ENCODE measurements at regions not wholly inside any gene's neighbourhood (a gene's known extent, or its start where the extent isn't known, plus 50 kb on each side); places are given as distances from the start of the nearest gene placed in this dataset.

DNA sequence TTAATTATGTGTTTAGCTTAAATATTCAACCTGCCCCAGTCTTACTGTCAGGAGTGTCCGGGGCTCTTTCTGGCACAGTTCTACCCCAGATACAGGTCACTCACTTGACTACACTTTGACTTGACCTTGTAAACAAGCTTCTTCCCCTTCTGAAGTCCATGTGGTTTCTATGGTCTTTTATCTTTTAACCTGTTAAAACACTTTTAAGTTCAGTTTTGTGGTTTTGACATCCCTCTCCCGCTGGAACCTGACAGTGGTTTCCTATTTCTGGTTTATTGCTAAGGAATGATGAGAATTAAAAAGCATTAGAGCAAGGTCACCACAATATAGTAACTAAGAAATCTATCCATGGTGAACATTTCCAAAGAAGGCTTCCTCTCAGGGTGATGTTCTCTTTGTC lies 300.1 kb downstream of the TMEM167A start:
- TF ChIP-seq, protein P1, sequence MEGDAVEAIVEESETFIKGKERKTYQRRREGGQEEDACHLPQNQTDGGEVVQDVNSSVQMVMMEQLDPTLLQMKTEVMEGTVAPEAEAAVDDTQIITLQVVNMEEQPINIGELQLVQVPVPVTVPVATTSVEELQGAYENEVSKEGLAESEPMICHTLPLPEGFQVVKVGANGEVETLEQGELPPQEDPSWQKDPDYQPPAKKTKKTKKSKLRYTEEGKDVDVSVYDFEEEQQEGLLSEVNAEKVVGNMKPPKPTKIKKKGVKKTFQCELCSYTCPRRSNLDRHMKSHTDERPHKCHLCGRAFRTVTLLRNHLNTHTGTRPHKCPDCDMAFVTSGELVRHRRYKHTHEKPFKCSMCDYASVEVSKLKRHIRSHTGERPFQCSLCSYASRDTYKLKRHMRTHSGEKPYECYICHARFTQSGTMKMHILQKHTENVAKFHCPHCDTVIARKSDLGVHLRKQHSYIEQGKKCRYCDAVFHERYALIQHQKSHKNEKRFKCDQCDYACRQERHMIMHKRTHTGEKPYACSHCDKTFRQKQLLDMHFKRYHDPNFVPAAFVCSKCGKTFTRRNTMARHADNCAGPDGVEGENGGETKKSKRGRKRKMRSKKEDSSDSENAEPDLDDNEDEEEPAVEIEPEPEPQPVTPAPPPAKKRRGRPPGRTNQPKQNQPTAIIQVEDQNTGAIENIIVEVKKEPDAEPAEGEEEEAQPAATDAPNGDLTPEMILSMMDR (IDR thresholded peaks at IDR 0.05; ENCODE audit: low read depth, low read length), result no peak
- DNase-seq (ENCODE audit: extremely low read depth, low read depth), result no peak

DNA sequence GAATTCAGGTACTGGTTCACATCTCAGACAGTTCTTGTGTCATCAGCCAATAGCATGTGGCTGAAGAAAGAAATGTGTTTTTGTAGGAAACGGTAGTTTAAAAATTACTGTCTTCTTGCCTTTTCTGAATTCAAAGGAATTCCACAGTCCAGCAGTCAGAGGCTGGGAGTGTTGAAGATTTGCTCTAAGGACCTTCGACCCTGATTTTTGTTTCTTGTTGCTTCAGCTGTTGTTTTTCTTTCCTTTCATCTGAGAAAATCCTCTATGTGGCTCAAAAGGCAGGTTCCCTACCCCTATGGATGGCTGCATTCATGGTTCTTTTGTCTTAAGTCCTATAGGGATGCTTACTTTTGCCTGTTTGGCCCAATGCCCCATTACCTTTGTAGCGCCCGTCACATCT lies 304.9 kb downstream of the TMEM167A start:
- no peak for DNase-seq (ENCODE audit: extremely low read depth, low read depth)
- TF ChIP-seq, protein P1 (IDR thresholded peaks at IDR 0.05; ENCODE audit: low read depth, low read length), result no peak

DNA sequence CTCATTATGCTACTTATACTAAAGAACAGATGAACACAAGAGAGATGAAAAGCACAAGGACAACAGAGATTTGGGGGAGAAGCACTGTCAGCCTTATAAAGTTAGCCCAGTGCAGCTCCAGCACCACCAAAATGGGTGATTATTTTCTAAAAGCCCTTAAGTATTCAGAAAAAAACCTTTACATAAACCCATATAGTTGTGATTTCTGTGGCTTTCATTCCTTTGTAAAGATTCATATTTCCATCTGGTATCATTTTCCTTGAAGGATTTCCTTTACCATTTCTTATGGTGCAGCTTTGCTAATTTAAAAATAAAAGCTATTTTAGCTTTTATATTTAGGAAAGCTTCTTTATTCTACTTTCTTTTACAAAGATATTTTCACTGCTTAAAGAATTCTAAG lies 311.0 kb downstream of the TMEM167A start:
- TF ChIP-seq, protein P1 (IDR thresholded peaks at IDR 0.05; ENCODE audit: low read depth, low read length), result no peak
- DNase-seq (ENCODE audit: extremely low read depth, low read depth), result no peak

DNA sequence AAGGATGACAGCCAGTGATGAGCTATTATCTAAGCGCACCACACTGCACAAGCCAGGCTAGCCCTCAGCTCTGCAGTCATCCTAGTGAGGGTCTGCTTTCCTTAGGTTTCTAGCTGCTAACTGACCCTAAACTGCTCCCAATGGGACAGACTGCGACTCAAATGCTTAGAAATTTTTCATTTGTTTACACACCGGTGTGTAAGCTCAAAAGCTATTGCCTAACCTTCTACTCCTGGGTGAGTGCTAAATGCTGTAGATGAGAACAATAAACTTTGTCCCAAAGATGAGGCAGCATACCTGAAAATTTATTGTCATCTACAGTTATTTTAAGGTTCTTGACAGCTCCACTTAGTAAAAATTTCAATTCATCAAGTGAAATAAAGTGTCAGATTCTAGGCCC lies 311.4 kb downstream of the TMEM167A start:
- no peak for DNase-seq (ENCODE audit: extremely low read depth, low read depth)
- TF ChIP-seq, protein P1 (IDR thresholded peaks at IDR 0.05; ENCODE audit: low read depth, low read length), result no peak

DNA sequence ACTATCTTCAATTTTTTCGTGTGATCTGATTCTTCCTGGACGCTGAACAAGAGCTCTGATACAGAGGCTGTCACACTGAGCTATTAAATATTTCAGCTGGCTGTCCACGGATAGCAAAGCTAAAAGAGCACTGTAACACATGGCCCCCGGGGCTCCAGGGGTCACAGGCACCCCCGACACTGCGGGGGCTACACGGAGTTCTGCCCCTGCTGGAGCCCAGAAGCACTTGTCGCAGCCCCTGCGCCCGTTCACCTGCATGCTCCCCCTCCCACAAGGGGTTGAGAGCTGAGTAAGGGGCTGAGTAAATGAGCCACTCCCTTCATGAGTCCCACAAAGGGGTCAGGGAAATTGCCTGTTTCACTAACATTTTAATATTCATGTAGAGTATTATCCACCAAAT lies 316.3 kb downstream of the TMEM167A start:
- TF ChIP-seq, protein P1 (IDR thresholded peaks at IDR 0.05; ENCODE audit: low read depth, low read length), result no peak

DNA sequence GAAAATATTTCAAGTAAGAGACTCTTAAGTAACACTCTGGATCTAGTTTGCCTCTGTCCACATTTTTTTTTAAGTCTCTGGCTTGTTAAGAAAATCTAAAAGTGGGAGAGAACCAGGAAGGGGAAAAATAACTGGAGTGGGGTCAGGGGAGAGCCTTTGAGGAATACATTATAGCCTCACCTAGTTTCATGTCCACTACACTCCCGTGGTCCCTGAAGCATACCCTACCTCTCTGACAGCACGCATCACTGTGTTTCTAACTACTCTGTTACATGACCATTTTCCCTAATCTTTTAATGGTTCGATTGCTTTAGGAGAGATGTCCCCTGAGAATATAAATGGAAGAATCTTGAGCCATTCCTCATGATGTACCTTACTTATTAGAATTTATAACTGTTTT lies 318.3 kb downstream of the TMEM167A start:
- DNase-seq (ENCODE audit: extremely low read depth, low read depth), result no peak
- TF ChIP-seq, protein P1 (IDR thresholded peaks at IDR 0.05; ENCODE audit: low read depth, low read length), result no peak

More for the DNA sequence above, 316.3 kb downstream of the TMEM167A start:
- no peak for DNase-seq (ENCODE audit: extremely low read depth, low read depth)

DNA sequence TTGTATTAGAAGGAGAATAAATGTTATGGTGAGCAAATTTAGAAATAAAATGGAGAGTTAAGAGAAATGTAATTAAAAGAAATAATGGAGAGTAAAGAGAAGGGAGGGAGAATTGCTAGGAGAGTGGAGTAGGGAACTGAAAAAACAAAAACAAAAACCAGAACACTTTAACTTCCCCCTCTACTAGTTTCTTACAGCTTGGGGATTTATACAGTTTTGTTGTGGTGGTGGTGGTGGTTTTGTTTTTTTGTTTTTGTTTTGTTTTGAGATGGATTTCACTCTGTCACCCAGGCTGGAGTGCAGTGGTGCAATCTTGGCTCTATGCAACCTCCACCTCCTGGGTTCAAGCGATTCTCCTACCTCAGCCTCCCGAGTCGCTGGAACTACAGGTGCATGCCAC lies 322.4 kb downstream of the TMEM167A start:
- TF ChIP-seq, protein P1 (IDR thresholded peaks at IDR 0.05; ENCODE audit: low read depth, low read length), result no peak
- no peak for DNase-seq (ENCODE audit: extremely low read depth, low read depth)

Measured in AG09319 (cell line).